Progenitor cell of endocrine pancreas (in vitro differentiated cells): ENCODE measurements at regions not wholly inside any gene's neighbourhood (a gene's known extent, or its start where the extent isn't known, plus 50 kb on each side); places are given as distances from the start of the nearest gene placed in this dataset.

Experiments
- DNase-seq: peaks from one replicate; pipeline ENCODE4 v3.0.0; 2021; ENCODE audit warnings: low spot score; ENCODE audit not compliant: unreplicated experiment
- H3K27ac Mint-ChIP-seq: 2 replicates; pipeline ENCODE4 v1.8.0; 2021; ENCODE audit warnings: mild to moderate bottlenecking, moderate library complexity, mixed read lengths
- H3K27me3 Mint-ChIP-seq: 2 replicates; pipeline ENCODE4 v1.8.0; 2021; ENCODE audit warnings: mixed read lengths
- H3K36me3 Mint-ChIP-seq: 2 replicates; pipeline ENCODE4 v1.8.0; 2022; ENCODE audit warnings: mixed read lengths; ENCODE audit not compliant: insufficient read depth
- H3K4me1 Mint-ChIP-seq: 2 replicates; pipeline ENCODE4 v1.8.0; 2021; ENCODE audit warnings: low read depth, mixed read lengths
- H3K4me3 Mint-ChIP-seq: 2 replicates; pipeline ENCODE4 v1.8.0; 2021; ENCODE audit warnings: low read depth, mild to moderate bottlenecking, moderate library complexity, mixed read lengths
- H3K9me3 Mint-ChIP-seq: 2 replicates; pipeline ENCODE4 v1.8.0; 2021; ENCODE audit warnings: low read depth, mixed read lengths
- CTCF ChIP-seq: fragments of 200-600 bp; sonication (generic); IDR thresholded peaks from one replicate; pipeline ENCODE4 v1.5.0; 2021; ENCODE audit warnings: antibody characterized with exemption, mild to moderate bottlenecking; ENCODE audit not compliant: unreplicated experiment

GRCh38 chr2:5442736-5443135 is 249.4 kb upstream of the SOX11 start:
- no peak overlapping the region for H3K27ac Mint-ChIP-seq
- DNase-seq = no peak
- H3K9me3 Mint-ChIP-seq = peaks cover 3% of the 10 kb centered on the region
- no peak overlapping the region for H3K4me3 Mint-ChIP-seq
- H3K36me3 Mint-ChIP-seq = no peaks in the 10 kb centered on the region
- H3K27me3 Mint-ChIP-seq = no peaks in the 10 kb centered on the region
- TF ChIP-seq CTCF = no peak
- no peaks in the 10 kb centered on the region for H3K4me1 Mint-ChIP-seq

- Mint-ChIP-seq H3K36me3 (no peaks in the 10 kb centered on the region), H3K27ac (no peak overlapping the region), H3K27me3 (no peaks in the 10 kb centered on the region), H3K4me1 (no peaks in the 10 kb centered on the region), H3K4me3 (no peak overlapping the region), H3K9me3 (peaks cover 3% of the 10 kb centered on the region)
- DNase-seq = no peak
- no peak for TF ChIP-seq CTCF
These were observed 248.0 kb upstream of the SOX11 start for GRCh38 chr2:5444168-5444567.

GRCh38 chr2:5444854-5445253 is 247.3 kb upstream of the SOX11 start:
- no peak for DNase-seq
- no peaks in the 10 kb centered on the region for H3K27me3 Mint-ChIP-seq
- no peaks in the 10 kb centered on the region for H3K36me3 Mint-ChIP-seq
- no peak overlapping the region for H3K4me3 Mint-ChIP-seq
- no peak overlapping the region for H3K27ac Mint-ChIP-seq
- peaks cover 3% of the 10 kb centered on the region for H3K9me3 Mint-ChIP-seq
- H3K4me1 Mint-ChIP-seq = no peaks in the 10 kb centered on the region
- no peak for TF ChIP-seq CTCF

GRCh38 chr2:5449867-5450266 is 242.3 kb upstream of the SOX11 start:
- no peaks in the 10 kb centered on the region for H3K36me3 Mint-ChIP-seq
- H3K4me3 Mint-ChIP-seq = no peak overlapping the region
- H3K4me1 Mint-ChIP-seq = peaks cover 4% of the 10 kb centered on the region
- no peak for TF ChIP-seq CTCF
- DNase-seq = no peak
- H3K27me3 Mint-ChIP-seq = peaks cover 5% of the 10 kb centered on the region
- H3K27ac Mint-ChIP-seq = no peak overlapping the region
- H3K9me3 Mint-ChIP-seq = no peaks in the 10 kb centered on the region

GRCh38 chr2:5453220-5454050 is 238.7 kb upstream of the SOX11 start:
- Mint-ChIP-seq H3K4me3 (no peak overlapping the region), H3K4me1 (peaks cover 4% of the 10 kb centered on the region), H3K27ac (no peak overlapping the region)

More at GRCh38 chr2:5453220-5454050, 238.7 kb upstream of the SOX11 start:
- no peak for DNase-seq
- Mint-ChIP-seq H3K36me3 (no peaks in the 10 kb centered on the region), H3K27me3 (peaks cover 5% of the 10 kb centered on the region), H3K9me3 (no peaks in the 10 kb centered on the region)
- no peak for TF ChIP-seq CTCF
